Astrocyte of the spinal cord (primary cell): ENCODE measurements at regions not wholly inside any gene's neighbourhood (a gene's known extent, or its start where the extent isn't known, plus 50 kb on each side); places are given as distances from the start of the nearest gene placed in this dataset.
"Not testable (repeated sequence)": the region's sequence is repeated elsewhere in the genome, so short reads cannot be mapped to it uniquely, and the experiment has no call there.

Experiments
- DNase-seq: peaks from one replicate; pipeline ENCODE4 v3.0.0; 2011; ENCODE audit warnings: low read depth, low spot score
- H3K4me3 ChIP-seq: 2 replicates; pipeline ENCODE4 v1.5.1; 2011; ENCODE audit warnings: low read depth, mild to moderate bottlenecking, low read length, moderate library complexity
- in situ Hi-C: cut with HindIII; loops from 2 replicates; pipeline ENCODE4 v1.10.0; 2017; ENCODE audit warnings: low sequenced_read_pairs
- TF ChIP-seq, protein P1 (sequence below): IDR thresholded peaks from 2 replicates; pipeline ENCODE4 v1.5.1; 2012; ENCODE audit warnings: low read depth, mild to moderate bottlenecking, low read length, inconsistent platforms

GRCh38 chr18:46236156-46236555, 132.0 kb downstream of the HAUS1 start:
- H3K4me3 ChIP-seq, result no peak overlapping the region
- in situ Hi-C loops, result no loop called here
- TF ChIP-seq, protein P1, sequence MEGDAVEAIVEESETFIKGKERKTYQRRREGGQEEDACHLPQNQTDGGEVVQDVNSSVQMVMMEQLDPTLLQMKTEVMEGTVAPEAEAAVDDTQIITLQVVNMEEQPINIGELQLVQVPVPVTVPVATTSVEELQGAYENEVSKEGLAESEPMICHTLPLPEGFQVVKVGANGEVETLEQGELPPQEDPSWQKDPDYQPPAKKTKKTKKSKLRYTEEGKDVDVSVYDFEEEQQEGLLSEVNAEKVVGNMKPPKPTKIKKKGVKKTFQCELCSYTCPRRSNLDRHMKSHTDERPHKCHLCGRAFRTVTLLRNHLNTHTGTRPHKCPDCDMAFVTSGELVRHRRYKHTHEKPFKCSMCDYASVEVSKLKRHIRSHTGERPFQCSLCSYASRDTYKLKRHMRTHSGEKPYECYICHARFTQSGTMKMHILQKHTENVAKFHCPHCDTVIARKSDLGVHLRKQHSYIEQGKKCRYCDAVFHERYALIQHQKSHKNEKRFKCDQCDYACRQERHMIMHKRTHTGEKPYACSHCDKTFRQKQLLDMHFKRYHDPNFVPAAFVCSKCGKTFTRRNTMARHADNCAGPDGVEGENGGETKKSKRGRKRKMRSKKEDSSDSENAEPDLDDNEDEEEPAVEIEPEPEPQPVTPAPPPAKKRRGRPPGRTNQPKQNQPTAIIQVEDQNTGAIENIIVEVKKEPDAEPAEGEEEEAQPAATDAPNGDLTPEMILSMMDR, result no peak
- no peak for DNase-seq

GRCh38 chr18:46237891-46238290, 133.7 kb downstream of the HAUS1 start:
- in situ Hi-C loops, result no loop called here
- no peak overlapping the region for H3K4me3 ChIP-seq
- no peak for DNase-seq
- TF ChIP-seq, protein P1, result no peak

GRCh38 chr18:46239549-46239948, 135.4 kb downstream of the HAUS1 start:
- TF ChIP-seq, protein P1, result no peak
- in situ Hi-C loops, result no loop called here

GRCh38 chr18:46239998-46240397, 135.8 kb downstream of the HAUS1 start:
- TF ChIP-seq, protein P1, result no peak
- DNase-seq, result no peak
- in situ Hi-C loops, result no loop called here
- H3K4me3 ChIP-seq, result no peak overlapping the region

More at GRCh38 chr18:46239549-46239948, 135.4 kb downstream of the HAUS1 start:
- no peak for DNase-seq
- no peak overlapping the region for H3K4me3 ChIP-seq

GRCh38 chr18:46241393-46241792, 137.2 kb downstream of the HAUS1 start:
- in situ Hi-C loops, DNase-seq, H3K4me3 ChIP-seq: not testable (repeated sequence)

- DNase-seq, result no peak
- in situ Hi-C loops, result no loop called here
- TF ChIP-seq, protein P1, result no peak
Observed at GRCh38 chr18:46242183-46242582, 138.0 kb downstream of the HAUS1 start.

GRCh38 chr18:46243095-46243494, 138.9 kb downstream of the HAUS1 start:
- TF ChIP-seq, protein P1, result no peak
- in situ Hi-C loops, result no loop called here
- H3K4me3 ChIP-seq, result no peak overlapping the region
- no peak for DNase-seq

More at GRCh38 chr18:46242183-46242582, 138.0 kb downstream of the HAUS1 start:
- no peak overlapping the region for H3K4me3 ChIP-seq
